SKM-1 treated with dmso at 0.1 percent for 144 hours (cell line): ENCODE measurements at regions not wholly inside any gene's neighbourhood (a gene's known extent, or its start where the extent isn't known, plus 50 kb on each side); places are given as distances from the start of the nearest gene placed in this dataset.
"Not testable (repeated sequence)": the region's sequence is repeated elsewhere in the genome, so short reads cannot be mapped to it uniquely, and the experiment has no call there.

Experiments used
- DNase-seq: peaks from one replicate; lab custom pipeline; 2025; ENCODE audit not compliant: unreplicated experiment; lab: John Stamatoyannopoulos, UW

DNA sequence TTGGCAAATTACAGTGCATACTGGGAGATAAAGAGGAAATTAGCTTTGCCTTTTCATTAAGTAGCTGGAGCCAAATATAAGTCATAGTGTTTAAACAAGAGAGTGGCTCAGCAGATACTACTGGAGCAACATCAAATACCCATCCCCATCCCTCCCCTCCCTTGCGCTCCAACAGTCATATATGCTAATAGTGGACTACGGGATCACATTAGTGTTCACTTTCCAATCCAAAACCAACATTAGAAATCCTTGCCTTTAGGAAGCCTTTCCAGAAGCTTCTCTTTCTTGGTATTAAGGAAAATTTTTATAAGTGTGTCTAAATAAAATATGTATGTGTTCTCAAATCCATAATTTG lies 1669.3 kb downstream of the SUCLG1 start:
- no peak for DNase-seq

DNA sequence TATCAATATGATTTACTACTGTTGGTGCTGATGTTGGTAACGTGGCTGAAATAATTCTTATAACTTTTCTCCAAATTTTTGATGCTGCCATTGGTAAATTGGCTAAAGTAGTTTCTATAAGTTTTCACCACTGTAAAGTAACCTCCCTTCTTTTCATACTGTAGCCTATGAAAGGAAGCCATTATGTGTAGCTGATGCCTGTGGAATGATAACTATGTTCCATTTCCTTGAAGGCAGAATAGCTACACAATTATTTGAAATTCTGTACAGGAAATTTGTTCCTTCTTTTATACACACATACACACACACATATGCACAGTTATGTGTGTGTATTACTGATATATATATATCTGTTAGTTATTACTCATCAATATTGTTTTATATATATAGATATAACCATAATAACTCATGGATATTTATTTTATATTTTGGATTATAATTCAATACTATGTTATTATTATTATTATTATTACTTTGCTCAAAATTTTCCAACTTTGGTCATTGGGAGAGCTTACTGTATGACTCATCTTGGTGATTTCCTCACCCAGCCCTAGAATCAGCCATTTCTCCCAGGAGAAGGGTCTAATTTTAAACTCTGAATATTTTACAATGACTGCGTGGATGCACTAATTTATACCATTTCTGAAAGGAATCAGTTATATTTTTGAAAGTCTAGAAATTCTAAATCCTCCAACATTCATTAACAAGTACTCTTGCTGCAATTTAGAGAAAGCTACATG lies 1677.7 kb downstream of the SUCLG1 start:
- DNase-seq: no peak

GRCh38 chr2:82780050-82780449 lies 1679.0 kb downstream of the SUCLG1 start:
- no peak for DNase-seq

DNA sequence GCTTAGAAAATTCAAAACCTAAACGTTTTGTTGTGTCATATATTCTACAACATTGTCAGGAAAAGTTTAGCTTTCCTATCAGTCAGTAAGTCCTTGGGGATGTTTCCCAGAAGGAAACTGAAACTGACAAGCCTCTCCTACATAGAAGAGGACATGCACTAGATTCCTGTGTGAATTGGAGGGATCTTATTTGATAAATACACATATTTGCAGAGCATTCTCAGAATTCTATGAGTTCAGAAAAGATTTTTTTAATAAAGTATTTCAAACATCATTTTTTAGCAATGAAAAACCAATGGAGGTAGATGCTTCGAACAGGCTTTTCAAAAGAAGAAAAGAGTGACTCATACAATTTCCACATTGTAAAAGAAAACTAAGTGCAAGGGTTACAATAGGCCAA lies 1706.7 kb downstream of the SUCLG1 start:
- DNase-seq: no peak

DNA sequence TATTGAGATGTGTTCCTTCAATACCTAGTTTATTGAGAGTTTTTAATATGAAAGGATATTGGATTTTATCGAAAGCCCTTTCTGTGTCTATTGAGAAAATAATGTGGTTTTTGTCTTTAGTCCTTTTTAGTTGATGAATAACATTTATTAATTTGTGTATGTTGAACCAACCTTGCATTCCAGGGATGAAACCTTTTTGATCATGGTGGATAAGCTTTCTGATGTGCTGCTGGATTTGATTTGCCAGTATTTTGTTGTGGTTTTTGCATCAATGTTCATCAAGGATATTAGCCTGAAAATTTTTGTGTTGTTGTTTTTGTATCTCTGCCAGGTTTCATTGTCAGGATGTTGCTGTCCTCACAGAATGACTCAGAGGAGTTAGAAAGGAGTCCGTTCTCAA lies 1710.4 kb downstream of the SUCLG1 start:
- DNase-seq: no peak

- DNase-seq: no peak
These were observed 1718.6 kb downstream of the SUCLG1 start for GRCh38 chr2:82740527-82740926.

DNA sequence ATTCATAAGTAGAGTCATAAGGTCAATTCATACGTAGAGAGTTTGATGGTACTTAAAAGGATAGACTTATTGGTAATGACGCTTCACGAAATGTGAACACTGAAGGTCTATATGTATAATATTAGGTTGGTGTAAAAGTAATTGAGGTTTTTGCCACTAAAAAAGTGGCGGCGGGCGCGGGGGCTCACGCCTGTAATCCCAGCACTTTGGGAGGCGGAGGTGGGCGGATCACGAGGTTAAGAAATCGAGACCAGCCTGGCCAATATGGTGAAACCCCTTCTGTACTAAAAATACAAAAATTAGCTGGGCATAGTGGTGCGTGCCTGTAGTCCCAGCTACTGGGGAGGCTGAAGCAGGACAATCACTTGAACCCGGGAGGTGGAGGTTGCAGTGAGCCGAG lies 1721.1 kb downstream of the SUCLG1 start:
- DNase-seq: not testable (repeated sequence)

DNA sequence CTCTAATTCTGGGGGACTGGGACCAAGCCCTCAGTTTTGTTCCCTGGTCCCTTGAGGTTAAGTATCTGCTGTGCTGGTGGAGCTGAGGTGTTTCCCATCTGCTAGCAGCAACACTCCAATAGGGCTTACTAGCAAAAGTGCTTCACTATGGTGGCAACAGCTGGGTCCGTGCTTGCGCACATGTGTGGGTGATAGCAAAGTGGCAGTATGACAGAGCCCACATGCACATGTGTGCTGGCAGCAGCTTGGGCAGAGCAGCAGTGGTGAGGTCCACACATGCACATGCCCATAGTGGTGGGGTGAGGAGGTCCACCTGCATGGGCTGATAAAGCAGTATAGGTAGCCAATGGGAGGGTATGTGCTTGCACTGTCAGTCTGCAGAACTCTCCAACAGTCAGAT lies 1723.7 kb downstream of the SUCLG1 start:
- no peak for DNase-seq

GRCh38 chr2:82731824-82732223 lies 1727.3 kb downstream of the SUCLG1 start:
- DNase-seq: no peak

GRCh38 chr2:82730811-82731210 lies 1728.3 kb downstream of the SUCLG1 start:
- DNase-seq: no peak

DNA sequence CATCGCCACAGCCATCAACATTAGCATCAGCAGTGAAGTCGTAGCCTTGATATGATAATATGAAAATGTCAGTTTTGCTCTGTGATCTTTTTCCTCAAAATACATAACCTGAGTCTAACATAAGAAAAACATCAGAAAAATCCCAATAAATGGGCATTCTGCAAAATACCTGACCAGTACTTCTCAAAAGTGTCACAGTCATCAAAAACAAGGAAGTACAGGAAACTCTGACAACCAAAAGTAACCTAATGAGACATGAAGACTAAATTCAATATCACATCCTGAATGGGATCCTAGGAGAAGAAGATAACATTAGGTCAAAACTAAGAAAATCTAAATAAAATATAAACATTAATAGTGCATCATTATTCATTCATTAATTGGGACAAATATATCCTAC lies 1731.0 kb downstream of the SUCLG1 start:
- DNase-seq: no peak

- no peak for DNase-seq
These were observed 1750.4 kb downstream of the SUCLG1 start for GRCh38 chr2:82708681-82709080.

DNA sequence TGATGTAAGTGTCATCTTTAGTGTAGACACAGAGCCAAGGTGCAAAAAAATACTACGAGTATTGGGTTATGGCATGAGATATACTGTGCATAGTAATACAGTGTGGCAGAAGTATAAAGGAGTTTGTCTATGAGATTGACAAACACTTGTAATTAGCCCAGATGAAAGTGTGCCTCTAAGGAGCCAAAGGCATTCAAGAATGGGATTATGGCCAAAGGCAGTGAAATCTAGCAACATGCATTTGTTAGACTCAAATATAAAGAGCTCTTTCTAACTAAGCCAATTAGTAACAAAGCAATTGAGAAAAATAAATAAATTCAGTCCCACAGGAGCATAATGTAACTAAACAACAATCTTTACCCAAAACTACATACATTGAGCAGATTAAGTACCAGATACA lies 1761.8 kb downstream of the SUCLG1 start:
- no peak for DNase-seq

DNA sequence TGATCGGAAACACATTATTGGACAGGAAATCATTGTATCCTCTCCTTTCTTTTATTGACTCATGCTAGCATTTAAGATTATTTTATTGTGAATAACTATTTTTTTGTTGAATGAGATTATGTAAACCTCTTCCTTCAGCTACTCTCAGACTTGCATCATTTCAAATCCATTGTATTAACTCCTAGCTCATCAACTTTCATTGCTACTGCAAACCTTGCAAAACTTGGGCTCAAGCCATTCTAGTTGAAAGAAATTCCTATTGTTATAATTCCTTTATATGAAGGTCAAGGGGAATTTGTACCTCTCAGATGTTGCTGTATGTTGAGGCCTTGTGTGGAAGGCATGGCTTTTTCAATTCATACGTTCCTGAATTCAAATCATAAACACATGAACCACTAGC lies 1764.6 kb downstream of the SUCLG1 start:
- no peak for DNase-seq

- DNase-seq: no peak
These were observed 1768.2 kb downstream of the SUCLG1 start for GRCh38 chr2:82690757-82691411.

DNA sequence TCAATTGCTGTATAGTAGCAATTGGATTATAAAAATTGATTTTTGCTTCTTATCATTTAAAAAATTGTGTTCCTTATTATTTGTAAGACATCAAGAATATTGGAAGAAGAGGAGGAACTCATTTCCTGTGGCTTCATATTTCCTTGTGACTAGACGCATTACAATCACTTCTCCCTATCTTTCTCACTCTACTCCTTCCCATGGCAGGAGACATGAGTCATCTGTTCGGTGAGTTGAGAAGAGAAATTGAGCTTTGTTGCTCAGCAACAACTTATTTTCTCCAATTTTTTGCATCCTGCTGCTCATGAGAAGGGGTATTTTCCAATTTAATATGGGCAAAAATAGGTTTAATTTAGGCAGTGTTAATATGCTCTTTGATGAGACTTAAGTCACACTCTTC lies 1783.9 kb downstream of the SUCLG1 start:
- no peak for DNase-seq

DNA sequence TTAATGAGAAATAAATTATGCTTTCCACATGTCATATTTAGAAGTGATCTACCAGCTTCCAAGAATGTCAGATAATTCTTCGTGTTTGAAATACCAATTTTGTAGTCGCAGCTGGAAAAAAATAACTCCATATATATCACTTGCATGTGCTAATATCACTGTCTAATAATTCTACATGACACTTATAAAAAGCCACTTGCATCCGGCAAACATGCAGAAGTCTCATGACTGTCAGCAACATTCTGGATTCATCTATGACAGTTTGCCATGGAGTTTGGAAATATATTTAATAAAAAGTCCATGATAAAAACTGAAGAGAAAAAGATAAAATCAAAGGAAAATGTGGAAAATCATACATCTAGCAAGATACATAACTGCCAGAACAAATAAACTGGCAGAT lies 1784.4 kb downstream of the SUCLG1 start:
- no peak for DNase-seq

DNA sequence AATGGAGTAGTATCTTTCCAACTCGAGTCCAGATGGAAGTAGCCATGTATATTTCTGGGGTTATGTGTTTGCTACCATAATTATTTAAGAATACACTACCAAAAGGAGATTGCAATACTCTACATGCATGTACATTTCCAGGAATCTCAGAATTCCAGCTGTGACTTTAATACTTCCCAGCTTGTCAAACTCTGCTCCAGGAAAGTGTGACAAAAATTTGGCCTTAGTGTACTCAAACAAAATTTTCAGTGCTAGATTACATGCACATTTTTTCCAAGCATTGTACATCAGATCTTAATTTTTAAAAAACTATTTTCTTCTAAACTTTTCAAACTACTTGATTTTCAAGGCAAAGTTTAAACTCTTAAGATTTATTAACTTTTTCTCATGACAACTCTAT lies 1791.6 kb downstream of the SUCLG1 start:
- DNase-seq: no peak

- DNase-seq: no peak
These were observed 1793.4 kb downstream of the SUCLG1 start for GRCh38 chr2:82665691-82666090.

DNA sequence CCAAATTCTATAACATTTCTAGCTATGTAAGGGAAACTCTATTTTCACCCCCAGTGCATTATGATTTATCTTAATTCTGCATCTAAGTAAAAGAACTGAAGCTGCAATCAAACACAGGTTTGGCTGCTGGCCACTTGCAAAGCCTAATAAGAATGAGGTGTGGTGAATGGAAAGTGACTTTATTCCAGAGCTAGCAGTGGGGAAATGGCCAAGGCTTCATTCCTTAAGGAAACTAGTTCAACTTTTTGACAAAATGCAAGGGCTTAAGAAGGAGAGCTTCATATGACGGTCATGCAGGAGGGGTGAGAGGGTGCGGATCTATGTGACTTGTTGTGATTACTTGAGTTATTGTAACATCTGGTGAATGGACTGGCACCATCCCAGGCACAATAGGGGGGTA lies 1802.0 kb downstream of the SUCLG1 start:
- no peak for DNase-seq

DNA sequence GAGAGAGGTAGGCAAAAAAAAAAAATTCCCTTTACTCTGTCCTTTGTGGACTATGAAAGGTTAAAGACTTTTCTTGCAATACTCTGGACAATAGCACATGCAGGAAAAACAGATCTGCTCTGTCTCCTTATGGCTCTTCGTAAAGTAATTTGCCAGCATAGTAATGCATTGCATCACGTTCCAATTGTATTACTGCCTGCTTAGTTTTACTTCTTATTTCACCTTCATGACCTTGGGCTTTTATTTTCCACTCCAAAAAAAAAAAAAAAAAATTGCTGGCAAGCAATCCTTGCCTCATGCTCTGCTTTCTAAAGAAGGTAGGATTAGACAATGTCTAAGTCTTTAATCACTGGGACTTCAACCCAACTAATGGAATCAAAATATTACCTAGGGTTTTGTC lies 1802.7 kb downstream of the SUCLG1 start:
- no peak for DNase-seq

GRCh38 chr2:82652117-82652516 lies 1807.0 kb downstream of the SUCLG1 start:
- no peak for DNase-seq

- no peak for DNase-seq
These were observed 1809.0 kb downstream of the SUCLG1 start for GRCh38 chr2:82650038-82650437.
